ENCODE measurements at regions not wholly inside any gene's neighbourhood (a gene's known extent, or its start where the extent isn't known, plus 50 kb on each side); places are given as distances from the start of the nearest gene placed in this dataset.

DNA sequence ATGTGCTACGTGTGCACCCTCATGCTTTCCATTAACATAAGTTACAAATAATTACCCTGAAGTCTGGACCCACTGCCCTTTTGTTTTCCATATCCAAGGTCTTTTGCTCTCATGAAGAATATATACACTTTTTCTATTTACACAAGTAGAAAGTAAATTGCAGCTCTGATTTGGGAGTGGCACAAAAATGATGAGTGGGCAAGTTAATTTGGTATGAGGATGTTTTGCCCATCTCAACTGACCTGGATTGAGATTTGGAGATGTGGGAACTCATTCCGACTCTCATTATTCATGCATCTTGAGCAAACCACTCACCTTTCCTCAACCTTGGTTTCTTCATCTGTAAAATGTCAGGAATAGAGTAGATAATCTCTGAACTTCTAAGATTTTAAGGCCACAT is 53.6 kb upstream of the TMEM17 start:
- no peak for TF ChIP-seq POLR2A (IDR thresholded peaks at IDR 0.05; ENCODE audit: extremely low read depth, insufficient read length)
- no peak for TF ChIP-seq MYC (IDR thresholded peaks at IDR 0.05; ENCODE audit: low read depth, low read length)
- TF ChIP-seq, protein P1, sequence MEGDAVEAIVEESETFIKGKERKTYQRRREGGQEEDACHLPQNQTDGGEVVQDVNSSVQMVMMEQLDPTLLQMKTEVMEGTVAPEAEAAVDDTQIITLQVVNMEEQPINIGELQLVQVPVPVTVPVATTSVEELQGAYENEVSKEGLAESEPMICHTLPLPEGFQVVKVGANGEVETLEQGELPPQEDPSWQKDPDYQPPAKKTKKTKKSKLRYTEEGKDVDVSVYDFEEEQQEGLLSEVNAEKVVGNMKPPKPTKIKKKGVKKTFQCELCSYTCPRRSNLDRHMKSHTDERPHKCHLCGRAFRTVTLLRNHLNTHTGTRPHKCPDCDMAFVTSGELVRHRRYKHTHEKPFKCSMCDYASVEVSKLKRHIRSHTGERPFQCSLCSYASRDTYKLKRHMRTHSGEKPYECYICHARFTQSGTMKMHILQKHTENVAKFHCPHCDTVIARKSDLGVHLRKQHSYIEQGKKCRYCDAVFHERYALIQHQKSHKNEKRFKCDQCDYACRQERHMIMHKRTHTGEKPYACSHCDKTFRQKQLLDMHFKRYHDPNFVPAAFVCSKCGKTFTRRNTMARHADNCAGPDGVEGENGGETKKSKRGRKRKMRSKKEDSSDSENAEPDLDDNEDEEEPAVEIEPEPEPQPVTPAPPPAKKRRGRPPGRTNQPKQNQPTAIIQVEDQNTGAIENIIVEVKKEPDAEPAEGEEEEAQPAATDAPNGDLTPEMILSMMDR (IDR thresholded peaks at IDR 0.05; ENCODE audit: low read depth, low read length), result no peak
- TF ChIP-seq, protein P2, sequence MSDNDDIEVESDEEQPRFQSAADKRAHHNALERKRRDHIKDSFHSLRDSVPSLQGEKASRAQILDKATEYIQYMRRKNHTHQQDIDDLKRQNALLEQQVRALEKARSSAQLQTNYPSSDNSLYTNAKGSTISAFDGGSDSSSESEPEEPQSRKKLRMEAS (IDR thresholded peaks at IDR 0.05; ENCODE audit: low read depth, low read length), result no peak
- H3K4me3 ChIP-seq (ENCODE audit: low read depth, low read length), result no peak overlapping the region
- DNase-seq (ENCODE audit: low read depth), result no peak

DNA sequence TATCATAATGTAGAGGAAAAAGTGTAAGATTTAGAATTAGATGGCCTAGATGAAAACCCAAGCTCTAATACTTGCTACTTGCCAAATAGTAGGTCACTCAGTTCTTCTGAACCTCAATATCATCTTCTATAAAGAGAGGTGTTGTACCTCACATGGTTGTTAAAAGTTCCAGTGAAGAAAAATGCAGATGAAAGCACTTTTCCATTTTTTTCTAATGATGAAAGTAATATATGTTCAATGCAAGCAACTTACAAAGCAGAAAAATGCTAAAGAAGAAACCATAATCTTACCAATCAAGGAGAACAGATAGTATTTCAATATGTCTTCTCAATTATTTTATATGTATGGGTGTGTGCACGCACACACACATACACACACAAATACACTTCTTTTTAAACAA is 52.7 kb upstream of the TMEM17 start:
- H3K4me3 ChIP-seq (ENCODE audit: low read depth, low read length), result no peak overlapping the region
- TF ChIP-seq, protein P2 (IDR thresholded peaks at IDR 0.05; ENCODE audit: low read depth, low read length), result no peak
- TF ChIP-seq, protein P1 (IDR thresholded peaks at IDR 0.05; ENCODE audit: low read depth, low read length), result no peak
- no peak for TF ChIP-seq MYC (IDR thresholded peaks at IDR 0.05; ENCODE audit: low read depth, low read length)
- TF ChIP-seq POLR2A (IDR thresholded peaks at IDR 0.05; ENCODE audit: extremely low read depth, insufficient read length), result no peak
- no peak for DNase-seq (ENCODE audit: low read depth)

DNA sequence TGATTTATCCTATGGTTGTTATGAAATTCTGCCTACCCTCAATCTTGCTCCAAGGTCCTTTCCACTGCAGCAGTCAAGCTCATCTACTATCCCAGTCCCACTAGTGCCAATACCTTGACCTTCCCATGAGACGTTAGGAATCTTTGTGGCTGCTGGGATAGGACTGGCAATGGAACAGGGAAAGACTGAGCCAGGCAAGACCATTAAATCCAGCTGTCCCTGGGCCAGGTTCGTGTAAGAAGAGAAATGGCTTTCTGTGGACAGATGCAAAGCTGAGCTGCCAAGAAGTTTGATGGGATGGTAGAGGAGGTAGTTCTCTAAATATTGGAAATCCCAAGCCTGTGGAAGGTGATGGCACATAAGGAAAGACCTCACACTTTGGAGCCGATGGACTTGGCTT is 50.1 kb upstream of the TMEM17 start:
- TF ChIP-seq, protein P1 (IDR thresholded peaks at IDR 0.05; ENCODE audit: low read depth, low read length), result no peak
- TF ChIP-seq POLR2A (IDR thresholded peaks at IDR 0.05; ENCODE audit: extremely low read depth, insufficient read length) (no peak), MYC (IDR thresholded peaks at IDR 0.05; ENCODE audit: low read depth, low read length) (no peak)
- TF ChIP-seq, protein P2 (IDR thresholded peaks at IDR 0.05; ENCODE audit: low read depth, low read length), result no peak
- no peak for DNase-seq (ENCODE audit: low read depth)
- no peak overlapping the region for H3K4me3 ChIP-seq (ENCODE audit: low read depth, low read length)
